BJ (cell line): ENCODE measurements at regions not wholly inside any gene's neighbourhood (a gene's known extent, or its start where the extent isn't known, plus 50 kb on each side); places are given as distances from the start of the nearest gene placed in this dataset.

Experiments used
- CTCF ChIA-PET: fragments of 350-600 bp; formaldehyde crosslinking; extraction: SDS; loops from one replicate; lab custom pipeline; 2021; ENCODE audit warnings: antibody characterized with exemption, inconsistent platforms; lab: Yijun Ruan, JAX
- POLR2A ChIA-PET: fragments of 300-600 bp; sonication (Branson Sonifier 250); formaldehyde crosslinking; extraction: SDS; loops from one replicate; lab custom pipeline; 2021; ENCODE audit warnings: antibody characterized with exemption; lab: Charles Lee
- DNase-seq: peaks from one replicate; pipeline ENCODE4 v3.0.0-alpha.2; 2011; ENCODE audit warnings: low read depth
- H3K27me3 ChIP-seq: 2 replicates; pipeline ENCODE4 v1.6.0; 2011; ENCODE audit warnings: low read length; ENCODE audit not compliant: control insufficient read depth, insufficient read depth
- H3K36me3 ChIP-seq: 2 replicates; pipeline ENCODE4 v1.5.1; 2011; ENCODE audit warnings: low read length; ENCODE audit not compliant: control insufficient read depth, insufficient read depth
- H3K4me3 ChIP-seq: 2 replicates; pipeline ENCODE4 v1.5.1; 2011; ENCODE audit warnings: low read depth, mild to moderate bottlenecking, control low read depth, low read length
- TF ChIP-seq, protein P1 (sequence below): IDR thresholded peaks from 2 replicates; pipeline ENCODE4 v1.5.1; 2011; ENCODE audit warnings: low read depth, mild to moderate bottlenecking, control low read depth, inconsistent platforms, low read length, moderate library complexity; ENCODE audit not compliant: insufficient read depth

DNA sequence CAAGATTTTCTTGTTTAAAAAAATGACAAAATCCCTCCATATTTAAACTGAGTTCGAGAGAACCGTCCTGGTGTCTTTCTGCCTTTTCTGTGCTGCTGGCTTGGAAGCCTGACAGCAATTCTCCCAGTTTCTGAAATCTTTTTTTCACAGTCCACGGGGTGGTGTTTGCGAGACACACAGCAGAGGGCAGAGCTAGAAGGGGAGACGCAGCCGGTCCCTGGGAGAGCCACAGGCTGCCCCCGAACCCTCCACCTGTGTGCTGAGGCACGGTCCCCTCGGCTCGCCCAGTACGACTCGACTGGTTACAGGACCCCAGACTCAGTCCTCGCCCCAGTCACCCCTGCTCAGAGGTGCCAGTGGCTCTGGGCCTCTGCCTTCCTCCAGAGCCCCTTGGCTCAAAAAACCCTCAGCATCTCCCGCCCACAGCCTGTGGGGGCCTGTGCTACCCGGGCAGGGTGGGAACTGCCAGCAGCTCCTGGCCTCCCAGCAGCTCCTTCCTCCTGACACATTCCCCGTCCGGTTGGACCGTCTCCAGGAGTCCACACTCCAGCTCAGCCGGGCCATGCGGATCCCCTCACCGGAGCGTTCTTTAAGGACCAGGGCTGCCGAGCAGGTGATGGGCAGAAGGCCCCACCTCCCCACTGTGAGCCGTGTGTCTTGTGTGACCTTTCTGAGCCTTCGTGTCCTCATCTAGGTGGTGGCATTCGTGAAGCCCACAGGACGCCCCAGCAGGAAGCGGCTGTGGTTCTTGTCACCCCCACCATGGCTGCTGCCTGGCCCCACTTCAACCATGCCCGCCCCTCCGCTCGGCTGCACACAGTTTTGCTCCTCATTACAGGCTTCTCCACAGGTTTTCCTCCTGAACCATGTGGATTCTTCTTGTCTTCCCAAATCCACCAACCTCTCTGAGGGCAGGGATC, 52.3 kb upstream of the EN2 start:
- CTCF ChIA-PET, result interaction anchor here (0.9 kb wide), 1 partner anchor 9 kb away, joined by 3 read pairs; no protein-coding TSS in a partner anchor
- POLR2A ChIA-PET, result no interaction called here
- Histone ChIP-seq H3K36me3 (no peaks in the 10 kb centered on the region), H3K27me3 (no peaks in the 10 kb centered on the region), H3K4me3 (no peak overlapping the region)
- TF ChIP-seq, protein P1, sequence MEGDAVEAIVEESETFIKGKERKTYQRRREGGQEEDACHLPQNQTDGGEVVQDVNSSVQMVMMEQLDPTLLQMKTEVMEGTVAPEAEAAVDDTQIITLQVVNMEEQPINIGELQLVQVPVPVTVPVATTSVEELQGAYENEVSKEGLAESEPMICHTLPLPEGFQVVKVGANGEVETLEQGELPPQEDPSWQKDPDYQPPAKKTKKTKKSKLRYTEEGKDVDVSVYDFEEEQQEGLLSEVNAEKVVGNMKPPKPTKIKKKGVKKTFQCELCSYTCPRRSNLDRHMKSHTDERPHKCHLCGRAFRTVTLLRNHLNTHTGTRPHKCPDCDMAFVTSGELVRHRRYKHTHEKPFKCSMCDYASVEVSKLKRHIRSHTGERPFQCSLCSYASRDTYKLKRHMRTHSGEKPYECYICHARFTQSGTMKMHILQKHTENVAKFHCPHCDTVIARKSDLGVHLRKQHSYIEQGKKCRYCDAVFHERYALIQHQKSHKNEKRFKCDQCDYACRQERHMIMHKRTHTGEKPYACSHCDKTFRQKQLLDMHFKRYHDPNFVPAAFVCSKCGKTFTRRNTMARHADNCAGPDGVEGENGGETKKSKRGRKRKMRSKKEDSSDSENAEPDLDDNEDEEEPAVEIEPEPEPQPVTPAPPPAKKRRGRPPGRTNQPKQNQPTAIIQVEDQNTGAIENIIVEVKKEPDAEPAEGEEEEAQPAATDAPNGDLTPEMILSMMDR, result no peak
- no peak for DNase-seq

DNA sequence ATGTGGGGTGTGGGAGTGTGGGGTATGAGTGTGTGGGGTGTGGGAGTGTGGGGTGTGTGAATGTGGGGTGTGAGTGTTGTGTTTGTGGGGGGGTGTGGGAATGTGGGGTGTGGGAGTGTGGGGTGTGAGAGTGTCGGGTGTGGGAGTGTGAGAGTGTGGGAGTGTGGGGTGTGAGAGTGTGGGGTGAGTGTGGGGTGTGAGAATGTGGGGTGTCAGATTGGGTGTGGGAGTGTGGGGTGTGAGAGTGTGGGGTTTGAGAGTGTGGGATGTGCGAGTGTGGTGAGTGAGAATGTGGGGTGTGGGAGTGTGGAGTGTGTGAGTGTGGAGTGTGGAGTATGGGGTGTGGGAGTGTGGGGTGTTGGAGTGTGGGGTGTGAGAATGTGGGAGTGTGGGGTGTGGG, 50.1 kb upstream of the EN2 start:
- H3K4me3 ChIP-seq, result no peak overlapping the region
- no peaks in the 10 kb centered on the region for H3K36me3 ChIP-seq
- ChIA-PET CTCF (no interaction called here), POLR2A (no interaction called here)
- DNase-seq, result no peak
- no peaks in the 10 kb centered on the region for H3K27me3 ChIP-seq
- TF ChIP-seq, protein P1, result no peak
